C4-2B (cell line): ENCODE measurements at regions not wholly inside any gene's neighbourhood (a gene's known extent, or its start where the extent isn't known, plus 50 kb on each side); places are given as distances from the start of the nearest gene placed in this dataset.

ENCODE experiments used
- H3K27ac ChIP-seq: fragments of 450-650 bp; 2 replicates; pipeline ENCODE4 v1.5.1; 2017
- ZFX ChIP-seq: fragments of 450-650 bp; IDR thresholded peaks from 2 replicates; pipeline ENCODE4 v1.6.1; 2017
- TF ChIP-seq, protein P1 (sequence below): fragments of 450-650 bp; conservative IDR thresholded peaks from 2 replicates; pipeline ENCODE4 v1.5.1; 2017; ENCODE audit warnings: mild to moderate bottlenecking

DNA sequence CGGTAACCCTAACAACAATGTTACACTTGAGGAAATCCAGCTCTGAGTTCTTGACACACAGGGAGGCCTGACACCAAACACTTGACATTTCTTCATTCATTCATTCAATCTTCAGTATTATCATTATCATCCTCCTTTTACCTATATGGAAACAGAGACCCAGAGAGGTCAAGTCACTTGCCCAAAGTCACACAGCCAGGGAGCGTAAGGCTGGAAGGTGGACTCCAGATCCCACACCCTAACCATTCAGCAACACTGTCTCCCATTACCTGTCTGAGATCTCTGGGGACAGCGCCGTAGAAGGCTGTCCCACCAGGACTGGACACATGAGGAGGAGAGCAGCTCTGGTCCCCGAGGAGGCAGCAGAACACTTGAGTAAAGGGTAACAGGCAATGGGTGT, 101.4 kb downstream of the SYF2 start:
- H3K27ac ChIP-seq, result no peak overlapping the region
- TF ChIP-seq, protein P1, sequence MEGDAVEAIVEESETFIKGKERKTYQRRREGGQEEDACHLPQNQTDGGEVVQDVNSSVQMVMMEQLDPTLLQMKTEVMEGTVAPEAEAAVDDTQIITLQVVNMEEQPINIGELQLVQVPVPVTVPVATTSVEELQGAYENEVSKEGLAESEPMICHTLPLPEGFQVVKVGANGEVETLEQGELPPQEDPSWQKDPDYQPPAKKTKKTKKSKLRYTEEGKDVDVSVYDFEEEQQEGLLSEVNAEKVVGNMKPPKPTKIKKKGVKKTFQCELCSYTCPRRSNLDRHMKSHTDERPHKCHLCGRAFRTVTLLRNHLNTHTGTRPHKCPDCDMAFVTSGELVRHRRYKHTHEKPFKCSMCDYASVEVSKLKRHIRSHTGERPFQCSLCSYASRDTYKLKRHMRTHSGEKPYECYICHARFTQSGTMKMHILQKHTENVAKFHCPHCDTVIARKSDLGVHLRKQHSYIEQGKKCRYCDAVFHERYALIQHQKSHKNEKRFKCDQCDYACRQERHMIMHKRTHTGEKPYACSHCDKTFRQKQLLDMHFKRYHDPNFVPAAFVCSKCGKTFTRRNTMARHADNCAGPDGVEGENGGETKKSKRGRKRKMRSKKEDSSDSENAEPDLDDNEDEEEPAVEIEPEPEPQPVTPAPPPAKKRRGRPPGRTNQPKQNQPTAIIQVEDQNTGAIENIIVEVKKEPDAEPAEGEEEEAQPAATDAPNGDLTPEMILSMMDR, result no peak

DNA sequence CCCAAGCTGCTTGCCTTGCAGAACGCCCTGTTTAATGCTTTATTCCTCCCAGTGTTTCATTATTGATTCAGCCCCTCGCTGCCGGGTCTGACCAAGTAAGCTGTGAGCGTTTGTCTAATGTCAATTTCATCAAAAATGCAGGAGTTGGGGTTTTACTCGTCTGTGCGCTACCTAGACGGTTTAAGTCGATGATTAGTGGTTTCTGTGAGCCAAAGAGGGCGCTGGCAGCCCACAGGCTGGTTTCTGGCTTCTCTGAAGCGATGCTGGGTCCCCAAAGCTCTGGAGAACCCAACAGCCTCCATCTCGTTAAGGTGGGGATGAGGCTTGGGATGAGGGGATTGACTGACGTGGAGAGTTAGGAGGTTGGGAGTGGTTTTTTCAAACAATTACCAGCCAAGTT, 102.9 kb downstream of the SYF2 start:
- TF ChIP-seq, protein P1, result no peak
- no peak for TF ChIP-seq ZFX
- no peak overlapping the region for H3K27ac ChIP-seq

DNA sequence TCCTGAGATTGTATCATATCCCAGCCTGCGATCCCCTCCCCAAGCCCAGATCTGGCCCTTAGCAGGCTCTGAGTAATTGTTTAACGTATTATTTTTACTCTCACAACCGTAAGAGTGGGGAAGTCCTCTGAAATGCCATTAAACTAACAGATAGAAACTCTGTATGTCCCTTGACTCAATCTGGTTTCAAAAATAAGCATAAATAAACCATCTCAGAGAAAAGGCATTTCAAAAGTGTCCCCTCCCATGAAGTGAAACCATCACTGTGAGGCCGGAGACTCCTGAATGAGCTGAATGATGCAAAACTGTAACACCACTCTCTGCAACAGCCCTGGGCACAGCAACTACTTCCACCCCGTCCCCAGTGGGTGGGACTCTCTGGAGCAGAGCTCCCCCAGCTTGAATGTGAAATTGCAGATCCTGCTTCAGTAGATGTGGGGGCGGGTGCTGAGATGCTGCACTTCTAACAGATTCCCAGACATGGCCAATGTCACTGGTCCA, 104.1 kb downstream of the SYF2 start:
- no peak overlapping the region for H3K27ac ChIP-seq
- TF ChIP-seq ZFX, result no peak
- TF ChIP-seq, protein P1, result no peak

DNA sequence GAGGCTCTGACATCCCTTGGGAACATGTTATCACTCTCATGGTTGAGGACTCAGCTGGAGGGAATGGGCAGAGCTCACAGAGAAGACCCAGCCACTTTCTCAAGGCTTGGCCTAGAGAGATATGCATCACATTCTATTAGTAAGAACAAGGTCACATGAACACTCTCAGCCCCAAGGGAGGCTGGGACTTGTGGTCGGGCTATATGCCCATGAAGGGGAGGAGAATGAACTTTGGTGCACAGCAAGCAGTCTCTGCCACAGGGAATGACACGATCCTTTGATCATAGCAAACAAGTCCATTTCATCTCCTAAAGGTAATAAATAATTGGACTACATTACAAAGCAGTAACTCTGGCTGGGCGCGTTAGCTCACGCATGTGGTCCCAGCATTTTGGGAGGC, 105.7 kb downstream of the SYF2 start:
- H3K27ac ChIP-seq, result no peak overlapping the region
- TF ChIP-seq ZFX, result no peak
- TF ChIP-seq, protein P1, result no peak

DNA sequence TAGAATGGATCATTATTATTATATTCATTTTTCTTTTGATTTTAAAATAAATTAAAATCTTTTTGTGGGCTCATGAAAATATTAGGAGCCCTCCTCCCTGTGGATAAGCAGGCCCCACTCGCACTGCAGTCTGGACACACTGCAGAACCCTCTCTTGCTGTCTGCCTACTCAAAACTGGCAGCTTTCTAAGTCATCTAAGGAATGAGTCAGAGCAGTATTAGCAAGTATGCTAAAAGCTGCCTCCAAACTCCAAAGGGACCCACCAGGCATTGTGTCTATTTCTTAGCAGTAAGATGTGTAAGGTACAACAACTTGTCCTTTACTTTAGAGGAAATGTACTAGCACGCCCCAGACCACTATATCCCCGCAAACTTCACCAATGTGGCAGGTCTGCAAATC, 108.8 kb downstream of the SYF2 start:
- H3K27ac ChIP-seq, result no peak overlapping the region
- TF ChIP-seq, protein P1, result no peak
- TF ChIP-seq ZFX, result no peak

DNA sequence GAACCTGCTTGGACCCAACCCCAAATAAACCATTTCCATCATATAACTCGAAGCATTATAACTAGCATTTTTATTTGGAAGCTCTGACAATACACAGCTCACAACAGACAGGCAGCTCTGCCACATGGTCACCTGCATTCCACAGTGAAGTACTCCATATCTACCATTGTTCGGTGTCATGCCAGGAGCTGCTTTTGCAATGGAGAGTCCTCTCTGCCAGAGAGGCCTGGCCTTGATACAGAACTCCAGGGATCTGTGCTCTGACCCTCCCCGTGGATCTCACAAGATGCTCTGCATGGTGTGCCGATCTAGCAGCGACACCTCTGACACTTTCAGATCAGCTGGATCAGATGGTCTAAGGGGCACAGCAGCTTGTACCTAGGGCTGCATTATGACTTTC, 109.6 kb downstream of the SYF2 start:
- H3K27ac ChIP-seq, result no peak overlapping the region
- TF ChIP-seq, protein P1, result no peak
- no peak for TF ChIP-seq ZFX

DNA sequence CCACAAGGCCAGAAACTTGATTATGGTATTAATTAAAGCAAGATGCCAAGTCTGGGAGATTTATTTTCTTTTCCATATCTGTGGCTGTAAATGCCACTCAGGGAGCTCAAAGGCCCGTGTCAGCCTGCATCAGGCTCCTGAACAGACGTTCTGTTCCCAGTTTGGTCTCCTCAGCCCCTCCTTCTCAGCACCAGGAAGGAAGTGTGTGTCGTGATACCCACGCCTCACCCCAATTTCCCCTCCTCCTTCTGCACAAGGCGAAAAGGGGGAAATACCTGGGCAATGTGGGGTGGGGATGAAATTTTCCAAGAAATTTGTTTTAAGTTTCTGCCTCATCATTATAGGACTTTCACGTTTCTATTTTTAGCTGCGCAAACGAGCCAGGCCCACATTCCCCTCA, 112.0 kb downstream of the SYF2 start:
- H3K27ac ChIP-seq, result no peak overlapping the region
- TF ChIP-seq, protein P1, result no peak
- no peak for TF ChIP-seq ZFX
